Choroid plexus epithelial cell (primary cell): ENCODE measurements at regions not wholly inside any gene's neighbourhood (a gene's known extent, or its start where the extent isn't known, plus 50 kb on each side); places are given as distances from the start of the nearest gene placed in this dataset.

Experiments
- DNase-seq: peaks from one replicate; pipeline ENCODE4 v3.0.0-alpha.2; 2010; ENCODE audit warnings: low read depth
- H3K4me3 ChIP-seq: 2 replicates; pipeline ENCODE4 v1.5.1; 2011; ENCODE audit warnings: low read depth, mild to moderate bottlenecking, control low read depth, low read length, moderate library complexity
- CTCF ChIP-seq: conservative IDR thresholded peaks from 2 replicates; pipeline ENCODE4 v1.5.1; 2011; ENCODE audit warnings: low read depth, mild to moderate bottlenecking, control low read depth, inconsistent platforms, low read length, moderate library complexity

GRCh38 chr2:21610304-21610703, 486.5 kb downstream of the TDRD15 start:
- no peak overlapping the region for H3K4me3 ChIP-seq
- no peak for TF ChIP-seq CTCF
- no peak for DNase-seq

- no peak for DNase-seq
- no peak for TF ChIP-seq CTCF
- H3K4me3 ChIP-seq: no peak overlapping the region
Observed at GRCh38 chr2:21617885-21618434, 494.2 kb downstream of the TDRD15 start.

DNA sequence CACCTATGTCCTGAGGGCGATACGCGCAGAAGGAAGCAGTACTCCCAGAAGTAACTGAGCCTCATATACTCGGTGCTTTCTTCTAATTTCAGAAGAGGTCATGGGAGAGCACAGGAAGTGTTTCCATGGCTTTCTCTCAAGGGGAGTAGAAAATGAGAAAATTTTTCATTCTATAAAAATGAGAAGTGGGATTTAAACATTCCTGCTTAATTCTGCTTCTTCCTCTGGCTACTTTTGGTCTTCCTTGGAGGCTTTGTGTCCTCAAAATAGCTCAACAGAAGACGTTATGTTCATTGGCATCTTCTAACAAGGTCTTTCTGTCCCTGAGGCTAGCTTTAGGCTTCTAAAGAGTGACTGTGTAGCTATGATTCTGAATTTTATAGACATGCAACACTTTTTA, 497.0 kb downstream of the TDRD15 start:
- H3K4me3 ChIP-seq: no peak overlapping the region
- no peak for TF ChIP-seq CTCF
- DNase-seq: no peak

DNA sequence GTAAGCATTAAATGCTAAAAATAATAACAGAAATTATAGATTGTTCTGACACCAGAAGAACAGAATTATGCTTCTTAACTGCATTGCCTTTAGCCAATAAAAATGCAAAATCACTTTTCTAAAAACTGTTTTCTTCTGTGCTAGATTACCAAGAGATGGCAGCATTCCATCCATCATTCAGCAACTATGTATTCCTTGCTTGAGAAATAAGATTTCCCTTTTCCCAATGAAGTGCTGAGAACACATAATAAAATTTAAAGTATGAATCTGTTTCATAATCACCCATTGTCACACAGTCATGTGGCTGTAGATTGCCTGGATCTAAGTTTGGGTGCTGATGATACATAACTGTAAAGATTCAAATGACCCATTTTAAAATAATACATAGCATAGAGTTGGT, 504.2 kb downstream of the TDRD15 start:
- no peak overlapping the region for H3K4me3 ChIP-seq
- DNase-seq: peak; percentile 29
- TF ChIP-seq CTCF: no peak

DNA sequence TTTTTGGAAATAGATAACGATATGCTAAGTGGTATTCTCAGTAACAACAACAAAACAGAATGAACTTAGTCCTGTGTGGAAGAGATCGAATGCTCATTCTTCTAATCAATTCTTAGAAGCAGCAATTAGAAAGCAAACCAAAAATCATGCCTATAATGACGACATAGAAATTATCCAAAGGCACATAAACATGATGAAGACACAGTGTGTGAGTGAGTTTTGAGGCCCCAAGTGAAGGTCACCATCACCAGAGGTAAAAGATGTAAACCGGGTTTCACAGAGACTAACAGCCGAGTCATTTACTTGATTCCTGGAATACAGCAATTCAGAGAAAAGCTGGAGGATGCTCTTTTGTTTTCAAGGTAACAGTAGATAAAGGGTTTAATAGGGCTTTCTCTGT, 509.2 kb downstream of the TDRD15 start:
- DNase-seq: no peak
- no peak for TF ChIP-seq CTCF

GRCh38 chr2:21633466-21633865, 509.7 kb downstream of the TDRD15 start:
- no peak for DNase-seq
- H3K4me3 ChIP-seq: no peak overlapping the region
- TF ChIP-seq CTCF: no peak

More for the DNA sequence above, 509.2 kb downstream of the TDRD15 start:
- H3K4me3 ChIP-seq: no peak overlapping the region

- no peak for DNase-seq
- H3K4me3 ChIP-seq: no peak overlapping the region
- TF ChIP-seq CTCF: no peak
Observed at GRCh38 chr2:21633911-21634310, 510.1 kb downstream of the TDRD15 start.
